ENCODE measurements at regions not wholly inside any gene's neighbourhood (a gene's known extent, or its start where the extent isn't known, plus 50 kb on each side); places are given as distances from the start of the nearest gene placed in this dataset.

DNA sequence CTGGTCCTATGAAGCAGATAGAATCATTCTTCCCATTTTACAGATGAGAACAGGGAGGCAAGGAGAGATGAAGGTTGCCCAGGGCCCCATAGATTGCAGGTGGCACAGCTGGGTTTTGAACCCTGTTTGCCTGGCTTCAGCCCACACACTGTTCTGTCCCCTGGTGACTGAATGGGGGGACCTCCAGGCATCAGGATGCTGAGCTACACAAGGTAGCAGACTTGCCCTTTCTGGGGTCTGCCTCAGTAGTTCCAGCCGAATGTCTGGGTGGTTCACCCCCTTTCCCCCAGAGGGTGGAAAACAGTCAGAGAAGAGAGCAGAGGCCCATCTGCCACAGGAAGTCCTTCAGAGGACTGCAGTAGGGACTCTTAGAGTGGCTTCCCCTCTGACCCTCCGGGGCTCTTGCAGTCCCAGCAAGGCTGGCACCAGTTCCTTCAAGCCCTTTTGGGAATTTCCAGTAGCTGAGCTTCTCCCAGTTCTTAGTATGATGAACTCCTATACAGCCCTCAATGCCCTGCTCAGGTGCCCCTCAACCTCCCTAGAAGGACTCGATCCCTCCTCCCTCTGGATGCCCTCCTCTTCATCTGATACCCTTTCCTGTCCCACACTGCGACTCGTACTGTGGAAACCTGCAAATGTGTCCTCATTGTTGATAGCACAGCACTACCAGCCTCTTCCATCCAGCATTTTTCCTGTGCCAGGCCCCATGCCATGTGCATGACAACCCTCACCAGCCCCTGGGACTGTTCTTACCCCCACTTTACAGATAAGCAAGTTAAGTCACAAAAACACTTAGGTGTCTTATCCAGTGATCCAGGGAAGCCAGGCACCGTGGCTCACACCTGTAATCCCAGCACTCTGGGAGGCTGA lies 82.8 kb downstream of the IGLL1 start:
- H3K4me1 ChIP-seq (ENCODE audit: insufficient read depth, poor library complexity, severe bottlenecking) = no peaks in the 10 kb centered on the region
- H3K4me3 ChIP-seq (ENCODE audit: severe bottlenecking) = no peak overlapping the region
- H3K36me3 ChIP-seq (ENCODE audit: low read depth) = no peaks in the 10 kb centered on the region
- TF ChIP-seq, protein P1, sequence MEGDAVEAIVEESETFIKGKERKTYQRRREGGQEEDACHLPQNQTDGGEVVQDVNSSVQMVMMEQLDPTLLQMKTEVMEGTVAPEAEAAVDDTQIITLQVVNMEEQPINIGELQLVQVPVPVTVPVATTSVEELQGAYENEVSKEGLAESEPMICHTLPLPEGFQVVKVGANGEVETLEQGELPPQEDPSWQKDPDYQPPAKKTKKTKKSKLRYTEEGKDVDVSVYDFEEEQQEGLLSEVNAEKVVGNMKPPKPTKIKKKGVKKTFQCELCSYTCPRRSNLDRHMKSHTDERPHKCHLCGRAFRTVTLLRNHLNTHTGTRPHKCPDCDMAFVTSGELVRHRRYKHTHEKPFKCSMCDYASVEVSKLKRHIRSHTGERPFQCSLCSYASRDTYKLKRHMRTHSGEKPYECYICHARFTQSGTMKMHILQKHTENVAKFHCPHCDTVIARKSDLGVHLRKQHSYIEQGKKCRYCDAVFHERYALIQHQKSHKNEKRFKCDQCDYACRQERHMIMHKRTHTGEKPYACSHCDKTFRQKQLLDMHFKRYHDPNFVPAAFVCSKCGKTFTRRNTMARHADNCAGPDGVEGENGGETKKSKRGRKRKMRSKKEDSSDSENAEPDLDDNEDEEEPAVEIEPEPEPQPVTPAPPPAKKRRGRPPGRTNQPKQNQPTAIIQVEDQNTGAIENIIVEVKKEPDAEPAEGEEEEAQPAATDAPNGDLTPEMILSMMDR (IDR thresholded peaks at IDR 0.05; ENCODE audit: poor library complexity, severe bottlenecking) = no peak
- H3K27me3 ChIP-seq (ENCODE audit: insufficient read depth, poor library complexity, severe bottlenecking) = no peaks in the 10 kb centered on the region
- DNase-seq (ENCODE audit: low spot score) (no peak), ATAC-seq (ENCODE audit: low read depth) (no peak)
- H3K9me3 ChIP-seq (ENCODE audit: severe bottlenecking) = no peaks in the 10 kb centered on the region
- H3K27ac ChIP-seq (ENCODE audit: poor library complexity, severe bottlenecking) = no peak overlapping the region

DNA sequence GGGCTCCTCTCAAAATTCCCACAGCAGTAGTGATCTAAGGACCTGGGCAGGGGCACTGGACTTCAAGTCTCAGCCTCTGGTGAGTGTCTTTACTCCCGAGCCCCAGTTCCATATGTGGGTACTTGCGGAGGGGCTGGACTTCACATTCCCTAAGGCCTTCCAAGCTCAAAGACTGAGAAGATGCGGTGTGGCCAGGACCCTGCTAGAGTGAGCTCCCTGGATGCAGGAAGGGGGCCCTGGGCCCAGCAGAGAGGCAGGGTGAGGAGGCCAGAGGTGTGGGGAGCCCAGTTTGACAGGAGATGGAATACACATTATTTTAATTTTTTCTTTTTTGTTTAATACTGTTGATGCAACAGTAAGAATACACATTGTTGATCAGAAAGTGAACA lies 83.7 kb downstream of the IGLL1 start:
- Histone ChIP-seq H3K36me3 (ENCODE audit: low read depth) (no peaks in the 10 kb centered on the region), H3K27me3 (ENCODE audit: insufficient read depth, poor library complexity, severe bottlenecking) (no peaks in the 10 kb centered on the region), H3K27ac (ENCODE audit: poor library complexity, severe bottlenecking) (no peak overlapping the region), H3K4me3 (ENCODE audit: severe bottlenecking) (no peak overlapping the region), H3K4me1 (ENCODE audit: insufficient read depth, poor library complexity, severe bottlenecking) (no peaks in the 10 kb centered on the region), H3K9me3 (ENCODE audit: severe bottlenecking) (no peaks in the 10 kb centered on the region)
- TF ChIP-seq, protein P1 (IDR thresholded peaks at IDR 0.05; ENCODE audit: poor library complexity, severe bottlenecking) = no peak
- ATAC-seq (ENCODE audit: low read depth) (no peak), DNase-seq (ENCODE audit: low spot score) (no peak)

DNA sequence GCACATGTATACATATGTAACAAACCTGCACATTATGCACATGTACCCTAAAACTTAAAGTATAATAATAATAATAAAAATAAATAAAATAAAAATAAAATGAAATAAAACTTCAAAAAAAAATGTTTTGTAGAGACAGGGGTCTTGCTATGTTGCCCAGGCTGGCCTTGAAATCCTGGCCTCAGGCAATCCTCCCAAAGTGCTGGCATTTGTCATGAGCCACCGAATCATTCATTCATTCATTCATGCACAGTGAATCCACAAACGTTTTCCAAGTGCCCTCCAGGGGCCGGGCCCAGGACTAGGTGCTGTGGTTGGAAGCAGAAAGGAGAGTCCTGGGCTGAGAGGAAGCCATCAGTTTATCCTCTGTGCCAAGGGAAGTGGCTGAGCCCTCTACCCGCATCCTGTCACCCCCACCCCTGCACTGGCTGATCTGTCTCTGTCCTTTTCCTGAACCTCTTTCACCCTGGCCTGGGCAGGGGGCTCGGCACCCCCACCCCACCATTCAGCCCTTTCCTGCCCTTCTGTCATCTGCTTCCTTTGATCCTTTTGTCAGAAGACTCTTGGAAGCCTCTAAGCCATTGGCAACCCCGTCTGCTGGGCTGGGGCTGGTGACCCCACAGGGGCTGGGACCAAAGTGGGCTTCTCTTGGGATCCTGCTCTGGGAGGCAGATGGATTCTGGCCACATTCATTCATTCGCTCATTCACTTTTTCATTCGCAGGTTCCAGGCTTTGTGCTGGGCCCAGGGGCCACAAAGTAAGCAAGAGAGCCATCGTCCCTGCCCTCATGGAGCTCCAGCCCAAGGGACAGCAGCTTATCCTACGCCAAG lies 84.3 kb downstream of the IGLL1 start:
- DNase-seq (ENCODE audit: low spot score) (no peak), ATAC-seq (ENCODE audit: low read depth) (no peak)
- Histone ChIP-seq H3K27ac (ENCODE audit: poor library complexity, severe bottlenecking) (no peak overlapping the region), H3K36me3 (ENCODE audit: low read depth) (no peaks in the 10 kb centered on the region), H3K27me3 (ENCODE audit: insufficient read depth, poor library complexity, severe bottlenecking) (no peaks in the 10 kb centered on the region), H3K9me3 (ENCODE audit: severe bottlenecking) (no peaks in the 10 kb centered on the region), H3K4me1 (ENCODE audit: insufficient read depth, poor library complexity, severe bottlenecking) (no peaks in the 10 kb centered on the region), H3K4me3 (ENCODE audit: severe bottlenecking) (no peak overlapping the region)
- TF ChIP-seq, protein P1 (IDR thresholded peaks at IDR 0.05; ENCODE audit: poor library complexity, severe bottlenecking) = no peak

DNA sequence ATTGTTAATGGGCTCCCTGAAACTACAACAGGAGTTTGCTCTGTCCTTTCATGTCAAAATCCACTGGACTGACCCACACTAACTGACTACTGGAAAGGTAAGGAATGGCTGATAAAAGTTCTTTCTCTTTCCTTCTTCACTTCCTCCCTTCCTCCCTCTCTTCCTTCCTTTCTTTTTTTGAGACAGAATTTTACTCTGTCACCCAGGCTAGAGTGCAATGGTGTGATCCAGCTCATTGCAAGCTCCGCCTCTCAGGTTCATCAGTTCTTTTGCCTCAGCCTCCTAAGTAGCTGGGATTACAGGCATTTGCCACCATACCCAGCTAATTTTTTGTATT lies 85.2 kb downstream of the IGLL1 start:
- Histone ChIP-seq H3K4me3 (ENCODE audit: severe bottlenecking) (no peak overlapping the region), H3K36me3 (ENCODE audit: low read depth) (no peaks in the 10 kb centered on the region), H3K27ac (ENCODE audit: poor library complexity, severe bottlenecking) (no peak overlapping the region), H3K27me3 (ENCODE audit: insufficient read depth, poor library complexity, severe bottlenecking) (no peaks in the 10 kb centered on the region), H3K4me1 (ENCODE audit: insufficient read depth, poor library complexity, severe bottlenecking) (no peaks in the 10 kb centered on the region), H3K9me3 (ENCODE audit: severe bottlenecking) (no peaks in the 10 kb centered on the region)
- TF ChIP-seq, protein P1 (IDR thresholded peaks at IDR 0.05; ENCODE audit: poor library complexity, severe bottlenecking) = no peak
- DNase-seq (ENCODE audit: low spot score) (no peak), ATAC-seq (ENCODE audit: low read depth) (no peak)

Data from RWPE2 (cell line).